Left lobe of liver (tissue), 2 donors: ENCODE measurements at regions not wholly inside any gene's neighbourhood (a gene's known extent, or its start where the extent isn't known, plus 50 kb on each side); places are given as distances from the start of the nearest gene placed in this dataset.
"Not testable (repeated sequence)": the region's sequence is repeated elsewhere in the genome, so short reads cannot be mapped to it uniquely, and the experiment has no call there.

Source experiments
- ATAC-seq: fragments of 200-7000 bp; cut with Tn5 transposase; one replicate; pipeline ENCODE4 v1.9.1; 2020; ENCODE audit warnings: mild to moderate bottlenecking, moderate library complexity
- DNase-seq: peaks from one replicate; pipeline ENCODE4 v3.0.0-alpha.2; 2020; ENCODE audit warnings: low spot score
- donor health status: DM: no; HTN: no; CAD: no; lungs with moderate emphysema.
- donor health status: DM: no; HTN: yes; CAD: no.

GRCh38 chr11:42802201-42802899, 509.4 kb upstream of the API5 start:
- no peak for ATAC-seq
- no peak for DNase-seq

GRCh38 chr11:42806191-42806590, 505.6 kb upstream of the API5 start:
- no peak for DNase-seq
- ATAC-seq = no peak

- ATAC-seq = no peak
- DNase-seq = no peak
Observed at GRCh38 chr11:42812361-42812760, 499.4 kb upstream of the API5 start.

GRCh38 chr11:42812960-42813359, 498.8 kb upstream of the API5 start:
- ATAC-seq (no peak), DNase-seq (no peak)

GRCh38 chr11:42816471-42816870, 495.3 kb upstream of the API5 start:
- ATAC-seq (no peak), DNase-seq (no peak)

GRCh38 chr11:42819126-42819525, 492.7 kb upstream of the API5 start:
- ATAC-seq = no peak

GRCh38 chr11:42822188-42822587, 489.6 kb upstream of the API5 start:
- ATAC-seq = not testable (repeated sequence)

More at GRCh38 chr11:42819126-42819525, 492.7 kb upstream of the API5 start:
- DNase-seq = no peak

GRCh38 chr11:42823546-42823945, 488.2 kb upstream of the API5 start:
- ATAC-seq (no peak), DNase-seq (no peak)

More at GRCh38 chr11:42822188-42822587, 489.6 kb upstream of the API5 start:
- DNase-seq = not testable (repeated sequence)

GRCh38 chr11:42824067-42824466, 487.7 kb upstream of the API5 start:
- ATAC-seq (no peak), DNase-seq (no peak)

- DNase-seq (no peak), ATAC-seq (no peak)
Observed at GRCh38 chr11:42825598-42825997, 486.2 kb upstream of the API5 start.

GRCh38 chr11:42827845-42828244, 484.0 kb upstream of the API5 start:
- no peak for DNase-seq
- no peak for ATAC-seq

- no peak for ATAC-seq
Observed at GRCh38 chr11:42837994-42838393, 473.8 kb upstream of the API5 start.

GRCh38 chr11:42840176-42840829, 471.5 kb upstream of the API5 start:
- DNase-seq (no peak), ATAC-seq (no peak)

More at GRCh38 chr11:42837994-42838393, 473.8 kb upstream of the API5 start:
- no peak for DNase-seq

- ATAC-seq (no peak), DNase-seq (no peak)
Observed at GRCh38 chr11:42840860-42841259, 470.9 kb upstream of the API5 start.

GRCh38 chr11:42841556-42841955, 470.2 kb upstream of the API5 start:
- DNase-seq (no peak), ATAC-seq (no peak)

GRCh38 chr11:42849362-42849761, 462.4 kb upstream of the API5 start:
- ATAC-seq = no peak

GRCh38 chr11:42857344-42857743, 454.5 kb upstream of the API5 start:
- DNase-seq (no peak), ATAC-seq (no peak)

More at GRCh38 chr11:42849362-42849761, 462.4 kb upstream of the API5 start:
- no peak for DNase-seq

- no peak for ATAC-seq
- DNase-seq = no peak
Observed at GRCh38 chr11:42870480-42870879, 441.3 kb upstream of the API5 start.

GRCh38 chr11:42873800-42874405, 437.9 kb upstream of the API5 start:
- not testable (repeated sequence) for ATAC-seq, DNase-seq

GRCh38 chr11:42881335-42881734, 430.5 kb upstream of the API5 start:
- not testable (repeated sequence) for DNase-seq, ATAC-seq

GRCh38 chr11:42890773-42891172, 421.0 kb upstream of the API5 start:
- DNase-seq (no peak), ATAC-seq (no peak)

GRCh38 chr11:42901084-42901483, 410.7 kb upstream of the API5 start:
- DNase-seq (no peak), ATAC-seq (no peak)
